Panc1 (cell line): ENCODE measurements at regions not wholly inside any gene's neighbourhood (a gene's known extent, or its start where the extent isn't known, plus 50 kb on each side); places are given as distances from the start of the nearest gene placed in this dataset.

Experiments
- ATAC-seq: fragments of 200-7000 bp; cut with Tn5 transposase; 2 replicates; pipeline ENCODE4 v1.9.1; 2020; ENCODE audit warnings: mild to moderate bottlenecking, moderate library complexity
- BruUV-seq: library from RNA; stranded (reverse); fragments of 400-500 nt; replicated peaks from 2 replicates; lab custom pipeline; 2021; lab: Mats Ljungman, UMichigan
- CTCF ChIA-PET: fragments of 300-600 bp; sonication (Branson Sonifier 250); formaldehyde crosslinking; loops from one replicate; lab custom pipeline; 2022; ENCODE audit warnings: antibody characterized with exemption; lab: Charles Lee
- POLR2A ChIA-PET: fragments of 300-600 bp; sonication (Branson Sonifier 250); formaldehyde crosslinking; loops from one replicate; lab custom pipeline; 2022; ENCODE audit warnings: antibody characterized with exemption; lab: Charles Lee
- DNase-seq: peaks from one replicate; pipeline ENCODE4 v3.0.0-alpha.2; 2010; ENCODE audit warnings: low read depth, low spot score
- H3K27ac ChIP-seq: 2 replicates; pipeline ENCODE4 v1.5.1; 2011; ENCODE audit warnings: mild to moderate bottlenecking, low read length, inconsistent platforms
- H3K27me3 ChIP-seq: fragments of 200-500 bp; sonication (Bioruptor generic); 2 replicates; pipeline ENCODE4 v1.6.0; 2014; ENCODE audit warnings: low read length, inconsistent platforms; ENCODE audit not compliant: control insufficient read depth, insufficient read depth
- H3K36me3 ChIP-seq: fragments of 200-500 bp; sonication (Bioruptor generic); 2 replicates; pipeline ENCODE4 v1.5.1; 2014; ENCODE audit warnings: inconsistent platforms, mild to moderate bottlenecking, low read length, moderate library complexity; ENCODE audit not compliant: control insufficient read depth, insufficient read depth
- H3K4me1 ChIP-seq: 2 replicates; pipeline ENCODE4 v1.5.1; 2011; ENCODE audit warnings: inconsistent platforms, mild to moderate bottlenecking, low read length, moderate library complexity; ENCODE audit not compliant: control insufficient read depth, insufficient read depth
- H3K4me3 ChIP-seq, 2 experiments: 2 replicates each; pipeline ENCODE4 v1.5.1; 2011 to 2012; ENCODE audit warnings: low read depth in 2 of 2, low read length in 2 of 2, mild to moderate bottlenecking in 2 of 2, inconsistent platforms in 1 of 2, moderate library complexity in 1 of 2
- H3K9me3 ChIP-seq: fragments of 200-500 bp; sonication (Bioruptor generic); 2 replicates; pipeline ENCODE4 v1.5.1; 2014; ENCODE audit warnings: low read depth, mild to moderate bottlenecking, inconsistent platforms, low read length, moderate library complexity; ENCODE audit not compliant: control insufficient read depth, insufficient read depth
- POLR2AphosphoS5 ChIP-seq: IDR thresholded peaks from 2 replicates; pipeline ENCODE4 v1.6.1; 2012; ENCODE audit warnings: mild to moderate bottlenecking, low read depth, low read length, moderate library complexity
- SIN3A ChIP-seq: IDR thresholded peaks from 2 replicates; pipeline ENCODE4 v1.6.1; 2012; ENCODE audit warnings: low read depth, mild to moderate bottlenecking, low read length, moderate library complexity, borderline replicate concordance; ENCODE audit not compliant: insufficient read depth
- TCF7L2 ChIP-seq: IDR thresholded peaks from 2 replicates; pipeline ENCODE4 v1.6.1; 2011; ENCODE audit warnings: mild to moderate bottlenecking, low read depth, low read length, inconsistent platforms
- in situ Hi-C: cut with HindIII; loops from 2 replicates; pipeline ENCODE4 v1.10.0; 2016; ENCODE audit warnings: low sequenced_read_pairs, low pct_unique_long_range_greater_than_20kb
- intact Hi-C: fragments of 100-400 bp; cut with micrococcal nuclease; formaldehyde crosslinking; loops from one replicate; pipeline ENCODE4 v1.10.0; 2022; ENCODE audit not compliant: unreplicated experiment
- TF ChIP-seq, protein P1 (sequence below), 2 experiments: IDR thresholded peaks; 2 replicates each; pipeline ENCODE4 v1.6.1; 2011 to 2012; ENCODE audit warnings: low read depth in 2 of 2, control low read depth in 1 of 2, low read length in 1 of 2, mild to moderate bottlenecking in 1 of 2, moderate library complexity in 1 of 2; ENCODE audit not compliant: insufficient read depth in 1 of 2
- TF ChIP-seq, protein P2 (sequence below): fragments of 450-650 bp; IDR thresholded peaks from 2 replicates; pipeline ENCODE4 v1.5.1; 2017; ENCODE audit warnings: mild to moderate bottlenecking

DNA sequence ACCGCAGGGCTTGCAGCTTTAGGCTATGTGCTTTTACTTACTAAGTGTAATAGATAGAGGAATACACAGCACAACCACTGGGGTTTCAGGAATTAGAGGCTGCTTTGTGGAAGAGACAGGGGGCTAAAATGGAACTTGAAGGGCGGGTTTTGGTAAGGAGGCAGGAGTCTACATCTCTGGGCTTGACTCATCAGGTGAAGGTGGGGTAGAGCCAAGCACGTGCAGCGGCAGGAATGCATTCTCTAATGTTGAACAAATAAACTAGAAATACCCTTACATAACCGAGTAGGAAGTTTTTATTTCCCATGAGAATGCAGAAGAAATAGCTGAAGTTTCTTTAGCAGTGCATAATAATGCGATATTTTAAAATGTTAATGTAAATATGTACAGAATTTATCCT, 673.8 kb upstream of the SALL3 start:
- CTCF ChIA-PET, result no interaction called here
- Histone ChIP-seq H3K36me3 (no peaks in the 10 kb centered on the region), H3K27ac (no peak overlapping the region), H3K4me3 (no peak overlapping the region), H3K27me3 (peaks cover 11% of the 10 kb centered on the region; the same call in 1 of the 2 replicates), H3K4me1 (no peaks in the 10 kb centered on the region), H3K9me3 (no peaks in the 10 kb centered on the region)
- in situ Hi-C loops (no loop called here), intact Hi-C loops (no loop called here)
- no TSS peak for BruUV-seq
- POLR2A ChIA-PET, result no interaction called here
- TF ChIP-seq, protein P1, sequence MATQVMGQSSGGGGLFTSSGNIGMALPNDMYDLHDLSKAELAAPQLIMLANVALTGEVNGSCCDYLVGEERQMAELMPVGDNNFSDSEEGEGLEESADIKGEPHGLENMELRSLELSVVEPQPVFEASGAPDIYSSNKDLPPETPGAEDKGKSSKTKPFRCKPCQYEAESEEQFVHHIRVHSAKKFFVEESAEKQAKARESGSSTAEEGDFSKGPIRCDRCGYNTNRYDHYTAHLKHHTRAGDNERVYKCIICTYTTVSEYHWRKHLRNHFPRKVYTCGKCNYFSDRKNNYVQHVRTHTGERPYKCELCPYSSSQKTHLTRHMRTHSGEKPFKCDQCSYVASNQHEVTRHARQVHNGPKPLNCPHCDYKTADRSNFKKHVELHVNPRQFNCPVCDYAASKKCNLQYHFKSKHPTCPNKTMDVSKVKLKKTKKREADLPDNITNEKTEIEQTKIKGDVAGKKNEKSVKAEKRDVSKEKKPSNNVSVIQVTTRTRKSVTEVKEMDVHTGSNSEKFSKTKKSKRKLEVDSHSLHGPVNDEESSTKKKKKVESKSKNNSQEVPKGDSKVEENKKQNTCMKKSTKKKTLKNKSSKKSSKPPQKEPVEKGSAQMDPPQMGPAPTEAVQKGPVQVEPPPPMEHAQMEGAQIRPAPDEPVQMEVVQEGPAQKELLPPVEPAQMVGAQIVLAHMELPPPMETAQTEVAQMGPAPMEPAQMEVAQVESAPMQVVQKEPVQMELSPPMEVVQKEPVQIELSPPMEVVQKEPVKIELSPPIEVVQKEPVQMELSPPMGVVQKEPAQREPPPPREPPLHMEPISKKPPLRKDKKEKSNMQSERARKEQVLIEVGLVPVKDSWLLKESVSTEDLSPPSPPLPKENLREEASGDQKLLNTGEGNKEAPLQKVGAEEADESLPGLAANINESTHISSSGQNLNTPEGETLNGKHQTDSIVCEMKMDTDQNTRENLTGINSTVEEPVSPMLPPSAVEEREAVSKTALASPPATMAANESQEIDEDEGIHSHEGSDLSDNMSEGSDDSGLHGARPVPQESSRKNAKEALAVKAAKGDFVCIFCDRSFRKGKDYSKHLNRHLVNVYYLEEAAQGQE (IDR thresholded peaks at IDR 0.05; ENCODE audit: insufficient read depth in 1 of 2, low read depth in 2 of 2, low read length in 1 of 2), result no peak
- TF ChIP-seq, protein P2, sequence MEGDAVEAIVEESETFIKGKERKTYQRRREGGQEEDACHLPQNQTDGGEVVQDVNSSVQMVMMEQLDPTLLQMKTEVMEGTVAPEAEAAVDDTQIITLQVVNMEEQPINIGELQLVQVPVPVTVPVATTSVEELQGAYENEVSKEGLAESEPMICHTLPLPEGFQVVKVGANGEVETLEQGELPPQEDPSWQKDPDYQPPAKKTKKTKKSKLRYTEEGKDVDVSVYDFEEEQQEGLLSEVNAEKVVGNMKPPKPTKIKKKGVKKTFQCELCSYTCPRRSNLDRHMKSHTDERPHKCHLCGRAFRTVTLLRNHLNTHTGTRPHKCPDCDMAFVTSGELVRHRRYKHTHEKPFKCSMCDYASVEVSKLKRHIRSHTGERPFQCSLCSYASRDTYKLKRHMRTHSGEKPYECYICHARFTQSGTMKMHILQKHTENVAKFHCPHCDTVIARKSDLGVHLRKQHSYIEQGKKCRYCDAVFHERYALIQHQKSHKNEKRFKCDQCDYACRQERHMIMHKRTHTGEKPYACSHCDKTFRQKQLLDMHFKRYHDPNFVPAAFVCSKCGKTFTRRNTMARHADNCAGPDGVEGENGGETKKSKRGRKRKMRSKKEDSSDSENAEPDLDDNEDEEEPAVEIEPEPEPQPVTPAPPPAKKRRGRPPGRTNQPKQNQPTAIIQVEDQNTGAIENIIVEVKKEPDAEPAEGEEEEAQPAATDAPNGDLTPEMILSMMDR, result no peak
- TF ChIP-seq TCF7L2, result no peak
- TF ChIP-seq SIN3A, result no peak
- TF ChIP-seq POLR2AphosphoS5, result no peak
- DNase-seq (no peak), ATAC-seq (no peak)

DNA sequence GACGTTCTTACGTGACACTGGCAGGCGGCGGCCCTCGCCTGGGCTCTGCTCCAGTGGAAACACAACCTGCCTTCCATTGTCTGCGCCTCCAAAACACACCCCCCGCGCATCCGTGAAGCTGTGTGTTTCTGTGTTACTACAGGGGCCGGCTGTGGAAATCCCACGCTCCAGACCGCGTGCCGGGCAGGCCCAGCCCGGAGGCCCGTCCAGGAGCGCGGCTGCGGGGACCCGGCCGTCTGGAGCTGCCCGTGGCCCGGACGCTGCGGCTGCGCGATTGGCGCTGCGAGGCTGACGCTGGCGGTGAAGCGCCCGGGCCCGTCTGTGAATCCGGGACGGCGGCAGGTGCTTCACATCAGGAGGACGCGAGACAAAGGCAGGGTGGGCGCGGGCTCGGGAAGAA, 670.3 kb upstream of the SALL3 start:
- in situ Hi-C loops (no loop called here), intact Hi-C loops (no loop called here)
- Histone ChIP-seq H3K4me1 (no peaks in the 10 kb centered on the region), H3K27me3 (peaks cover 11% of the 10 kb centered on the region; the same call in 1 of the 2 replicates), H3K36me3 (no peaks in the 10 kb centered on the region), H3K4me3 (no peak overlapping the region), H3K9me3 (no peaks in the 10 kb centered on the region), H3K27ac (no peak overlapping the region)
- no TSS peak for BruUV-seq
- ChIA-PET CTCF (no interaction called here), POLR2A (interaction anchor here (0.6 kb wide), 1 partner anchor 45 kb away, joined by 4 read pairs; no protein-coding TSS in a partner anchor)
- DNase-seq, result no peak
- TF ChIP-seq, protein P1 (IDR thresholded peaks at IDR 0.05; ENCODE audit: insufficient read depth in 1 of 2, low read depth in 2 of 2, low read length in 1 of 2), result no peak
- no peak for TF ChIP-seq POLR2AphosphoS5
- TF ChIP-seq SIN3A, result no peak
- TF ChIP-seq, protein P2, result no peak
- no peak for TF ChIP-seq TCF7L2
- no peak for ATAC-seq
